ENCODE measurements at regions not wholly inside any gene's neighbourhood (a gene's known extent, or its start where the extent isn't known, plus 50 kb on each side); places are given as distances from the start of the nearest gene placed in this dataset.
"Not testable (repeated sequence)": the region's sequence is repeated elsewhere in the genome, so short reads cannot be mapped to it uniquely, and the experiment has no call there.

DNA sequence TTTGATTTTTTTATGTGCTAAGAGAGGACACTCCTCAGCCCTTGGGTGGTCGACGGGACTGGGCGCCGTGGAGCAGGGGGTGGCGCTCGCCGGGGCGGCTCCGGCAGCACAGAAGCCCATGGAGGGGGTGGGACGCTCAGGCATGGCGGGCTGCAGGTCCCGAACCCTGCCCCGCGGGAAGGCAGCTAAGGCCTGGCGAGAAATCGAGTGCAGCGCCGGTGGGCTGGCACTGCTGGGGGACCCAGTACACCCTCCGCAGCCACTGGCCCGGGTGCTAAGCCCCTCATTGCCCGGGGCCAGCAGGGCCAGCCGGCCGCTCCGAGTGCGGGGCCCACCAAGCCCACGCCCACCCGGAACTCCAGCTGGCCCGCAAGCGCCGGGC is 669.7 kb upstream of the CTNND2 start:
- not testable (repeated sequence) for TF ChIP-seq ZNF274 (IDR thresholded peaks at IDR 0.05; ENCODE audit: low read depth, low read length); YY1 (IDR thresholded peaks at IDR 0.05; ENCODE audit: insufficient read depth, insufficient read length); SUZ12 (IDR thresholded peaks at IDR 0.05; ENCODE audit: extremely low read depth, insufficient read depth, insufficient read length)

All from NT2/D1 (cell line).